HEK293 (cell line): ENCODE measurements at regions not wholly inside any gene's neighbourhood (a gene's known extent, or its start where the extent isn't known, plus 50 kb on each side); places are given as distances from the start of the nearest gene placed in this dataset.

Experiments
- CTCF ChIA-PET: fragments of 350-600 bp; formaldehyde crosslinking; extraction: SDS; loops from one replicate; lab custom pipeline; 2021; ENCODE audit warnings: antibody characterized with exemption; lab: Yijun Ruan, JAX
- POLR2A ChIA-PET: fragments of 300-600 bp; formaldehyde crosslinking; extraction: SDS; loops from one replicate; lab custom pipeline; 2020; ENCODE audit warnings: antibody characterized with exemption, inconsistent platforms; lab: Yijun Ruan, JAX
- H3K27ac ChIP-seq: fragments of 200-500 bp; sonication (Bioruptor generic); 2 replicates; pipeline ENCODE4 v1.5.1; 2014; ENCODE audit warnings: low read depth, low read length, control low read depth, inconsistent platforms; ENCODE audit errors: extremely low read depth
- H3K36me3 ChIP-seq, 2 experiments: fragments of 200-500 bp in 1 of 2; sonication (Bioruptor generic) in 1 of 2; 1 replicate in 1 of 2; 2 replicates in 1 of 2; pipeline ENCODE4 v1.5.1; 2014 to 2017; ENCODE audit warnings: inconsistent platforms in 2 of 2, low read length in 2 of 2; ENCODE audit not compliant: control insufficient read depth in 2 of 2, insufficient read depth in 1 of 2
- H3K4me1 ChIP-seq: fragments of 200-500 bp; sonication (Bioruptor generic); 2 replicates; pipeline ENCODE4 v1.5.1; 2014; ENCODE audit warnings: mild to moderate bottlenecking, low read length, inconsistent platforms; ENCODE audit not compliant: control insufficient read depth, insufficient read depth
- H3K4me3 ChIP-seq: 2 replicates; pipeline ENCODE4 v1.5.1; 2011; ENCODE audit warnings: low read depth, mild to moderate bottlenecking, control low read depth, low read length, moderate library complexity
- H3K9me3 ChIP-seq: fragments of 200-500 bp; sonication (Bioruptor generic); 2 replicates; pipeline ENCODE4 v1.5.1; 2014; ENCODE audit warnings: low read depth, low read length, inconsistent platforms; ENCODE audit not compliant: control insufficient read depth, insufficient read depth
- BCL11B ChIP-seq: fragments of 450-650 bp; formaldehyde crosslinking; IDR thresholded peaks from 2 replicates; pipeline ENCODE4 v1.5.1; 2016; ENCODE audit warnings: low read depth, missing biosample characterization, missing genetic modification characterization
- KLF1 ChIP-seq: fragments of 450-650 bp; formaldehyde crosslinking; IDR thresholded peaks from 2 replicates; pipeline ENCODE4 v1.5.1; 2016; ENCODE audit warnings: missing biosample characterization, missing genetic modification characterization
- KLF9 ChIP-seq: fragments of 450-650 bp; formaldehyde crosslinking; IDR thresholded peaks from 2 replicates; pipeline ENCODE4 v1.5.1; 2016; ENCODE audit warnings: missing biosample characterization, missing genetic modification characterization, low read depth
- MEIS1 ChIP-seq: sonication (generic); formaldehyde crosslinking; IDR thresholded peaks from 2 replicates; pipeline ENCODE4 v1.8.1; 2022; ENCODE audit warnings: missing genetic modification reagents, mild to moderate bottlenecking, borderline replicate concordance
- PRDM1 ChIP-seq: fragments of 450-650 bp; formaldehyde crosslinking; IDR thresholded peaks from 2 replicates; pipeline ENCODE4; 2016; ENCODE audit warnings: missing biosample characterization, missing genetic modification characterization
- REPIN1 ChIP-seq: fragments of 450-650 bp; formaldehyde crosslinking; IDR thresholded peaks from 2 replicates; pipeline ENCODE4 v1.5.1; 2017; ENCODE audit warnings: missing biosample characterization, missing genetic modification characterization, low read depth
- REST ChIP-seq: fragments of 450-650 bp; formaldehyde crosslinking; IDR thresholded peaks from 2 replicates; pipeline ENCODE4 v1.5.1; 2016; ENCODE audit warnings: missing biosample characterization, missing genetic modification characterization
- SCRT2 ChIP-seq: fragments of 450-650 bp; formaldehyde crosslinking; IDR thresholded peaks from 2 replicates; pipeline ENCODE4 v1.5.1; 2016; ENCODE audit warnings: missing biosample characterization, missing genetic modification characterization
- SETDB1 ChIP-seq: IDR thresholded peaks from one replicate; pipeline ENCODE4 v1.6.1; 2017; ENCODE audit warnings: mild to moderate bottlenecking, low read length, moderate library complexity, mixed read lengths; ENCODE audit not compliant: insufficient read length
- ZIC2 ChIP-seq: fragments of 450-650 bp; formaldehyde crosslinking; IDR thresholded peaks from 2 replicates; pipeline ENCODE4 v1.5.1; 2016; ENCODE audit warnings: missing biosample characterization, missing genetic modification characterization
- ZNF174 ChIP-seq: fragments of 450-650 bp; formaldehyde crosslinking; IDR thresholded peaks from 2 replicates; pipeline ENCODE4 v1.5.0; 2017; ENCODE audit warnings: missing biosample characterization, mild to moderate bottlenecking, missing genetic modification characterization
- ZNF214 ChIP-seq: fragments of 450-650 bp; formaldehyde crosslinking; IDR thresholded peaks from 2 replicates; pipeline ENCODE4 v1.5.1; 2017; ENCODE audit warnings: missing biosample characterization, mild to moderate bottlenecking, missing genetic modification characterization, borderline replicate concordance
- ZNF26 ChIP-seq: fragments of 450-650 bp; formaldehyde crosslinking; IDR thresholded peaks from 2 replicates; pipeline ENCODE4 v1.5.1; 2016; ENCODE audit warnings: missing biosample characterization, missing genetic modification characterization
- ZNF37A ChIP-seq: fragments of 450-650 bp; IDR thresholded peaks from 2 replicates; pipeline ENCODE4 v1.5.1; 2018; ENCODE audit warnings: missing biosample characterization, missing genetic modification characterization
- ZNF404 ChIP-seq: fragments of 450-650 bp; formaldehyde crosslinking; IDR thresholded peaks from 2 replicates; pipeline ENCODE4 v1.5.1; 2017; ENCODE audit warnings: missing biosample characterization, missing genetic modification characterization
- ZNF433 ChIP-seq: fragments of 450-650 bp; formaldehyde crosslinking; IDR thresholded peaks from 2 replicates; pipeline ENCODE4 v1.5.1; 2016; ENCODE audit warnings: missing biosample characterization, missing genetic modification characterization, low read depth
- ZNF555 ChIP-seq: fragments of 450-650 bp; formaldehyde crosslinking; conservative IDR thresholded peaks from 2 replicates; pipeline ENCODE4 v1.5.1; 2017; ENCODE audit warnings: missing biosample characterization, mild to moderate bottlenecking, missing genetic modification characterization, inconsistent platforms
- ZNF560 ChIP-seq: fragments of 450-650 bp; formaldehyde crosslinking; IDR thresholded peaks from 2 replicates; pipeline ENCODE4 v1.5.1; 2017; ENCODE audit warnings: missing biosample characterization, missing genetic modification characterization, borderline replicate concordance
- ZNF626 ChIP-seq: fragments of 450-650 bp; sonication (Bioruptor Pico); formaldehyde crosslinking; IDR thresholded peaks from 2 replicates; pipeline ENCODE4 v1.5.1; 2018; ENCODE audit warnings: missing biosample characterization, missing genetic modification characterization, inconsistent platforms
- ZNF837 ChIP-seq: fragments of 450-650 bp; formaldehyde crosslinking; IDR thresholded peaks from 2 replicates; pipeline ENCODE4 v1.5.1; 2016; ENCODE audit warnings: missing biosample characterization, missing genetic modification characterization
- ZNF843 ChIP-seq: fragments of 450-650 bp; formaldehyde crosslinking; IDR thresholded peaks from 2 replicates; pipeline ENCODE4 v1.5.1; 2016; ENCODE audit warnings: missing biosample characterization, missing genetic modification characterization
- ZSCAN4 ChIP-seq: fragments of 450-650 bp; formaldehyde crosslinking; IDR thresholded peaks from 2 replicates; pipeline ENCODE4 v1.5.1; 2017; ENCODE audit warnings: missing biosample characterization, missing genetic modification characterization

- Histone ChIP-seq H3K9me3 (no peaks in the 10 kb centered on the region), H3K27ac (no peak overlapping the region), H3K4me3 (no peak overlapping the region), H3K36me3 (no peaks in the 10 kb centered on the region), H3K4me1 (peaks cover 5% of the 10 kb centered on the region; the same call in 1 of the 2 replicates)
- ChIA-PET CTCF (no interaction called here), POLR2A (no interaction called here)
- TF ChIP-seq ZNF626 (tag by site-specific recombination) (no peak), ZNF26 (tag by site-specific recombination) (no peak), ZNF843 (tag by site-specific recombination) (no peak), REST (no peak)
Measured at GRCh38 chr15:39269821-39270220, 311.1 kb upstream of the THBS1 start.

GRCh38 chr15:39270221-39270855, 310.5 kb upstream of the THBS1 start:
- Histone ChIP-seq H3K4me1 (peaks cover 5% of the 10 kb centered on the region; the same call in 1 of the 2 replicates), H3K4me3 (no peak overlapping the region), H3K36me3 (no peaks in the 10 kb centered on the region), H3K9me3 (no peaks in the 10 kb centered on the region), H3K27ac (no peak overlapping the region)
- CTCF ChIA-PET = no interaction called here
- TF ChIP-seq SETDB1 = no peak
- TF ChIP-seq ZSCAN4 = no peak
- TF ChIP-seq BCL11B (tag by site-specific recombination) = no peak
- POLR2A ChIA-PET = interaction anchor here (0.8 kb wide), 1 partner anchor 310 kb away, joined by 3 read pairs; the partner anchor contains the start of gene THBS1

- Histone ChIP-seq H3K9me3 (no peaks in the 10 kb centered on the region), H3K36me3 (no peaks in the 10 kb centered on the region), H3K4me1 (peaks cover 5% of the 10 kb centered on the region; the same call in 1 of the 2 replicates), H3K27ac (no peak overlapping the region), H3K4me3 (no peak overlapping the region)
- POLR2A ChIA-PET = interaction anchor here (0.8 kb wide), 1 partner anchor 310 kb away, joined by 3 read pairs; the partner anchor contains the start of gene THBS1
- TF ChIP-seq MEIS1 = no peak
- no peak for TF ChIP-seq ZNF214 (tag by site-specific recombination)
- TF ChIP-seq ZNF174 = no peak
- no peak for TF ChIP-seq ZNF560 (tag by site-specific recombination)
- TF ChIP-seq KLF1 (tag by site-specific recombination) = no peak
- TF ChIP-seq ZNF433 (tag by site-specific recombination) = no peak
- no peak for TF ChIP-seq PRDM1 (tag by site-specific recombination)
- no peak for TF ChIP-seq ZNF404 (tag by site-specific recombination)
- no peak for TF ChIP-seq ZNF837 (tag by site-specific recombination)
- TF ChIP-seq ZNF555 (tag by site-specific recombination) = no peak
- no peak for TF ChIP-seq KLF9
- no peak for TF ChIP-seq SCRT2
- TF ChIP-seq ZIC2 (tag by site-specific recombination) = no peak
- no peak for TF ChIP-seq ZNF843 (tag by site-specific recombination)
- TF ChIP-seq REPIN1 (tag by site-specific recombination) = no peak
- no peak for TF ChIP-seq REST
- no peak for TF ChIP-seq ZNF37A (tag by site-specific recombination)
- TF ChIP-seq, all 188 proteins: peak for 0
- CTCF ChIA-PET = no interaction called here
Measured at GRCh38 chr15:39270934-39271333, 309.9 kb upstream of the THBS1 start.
